Trophoblast cell (in vitro differentiated cells and primary cell): ENCODE measurements at regions not wholly inside any gene's neighbourhood (a gene's known extent, or its start where the extent isn't known, plus 50 kb on each side); places are given as distances from the start of the nearest gene placed in this dataset.

Source experiments
- DNase-seq, 2 donors: peaks; one replicate each; pipeline ENCODE4 v3.0.0-alpha.2; 2016
- H2AFZ ChIP-seq: 2 replicates; pipeline ENCODE4 v1.6.1; 2013; ENCODE audit warnings: low read length, moderate library complexity, mild to moderate bottlenecking; ENCODE audit not compliant: insufficient read depth, poor library complexity
- H2AK5ac ChIP-seq: 2 replicates; pipeline ENCODE4 v1.6.1; 2013; ENCODE audit warnings: mild to moderate bottlenecking, low read length
- H2BK120ac ChIP-seq: 2 replicates; pipeline ENCODE4 v1.6.1; 2013; ENCODE audit warnings: low read length, mild to moderate bottlenecking, moderate library complexity; ENCODE audit not compliant: insufficient read depth, poor library complexity
- H2BK12ac ChIP-seq: 2 replicates; pipeline ENCODE4 v1.6.1; 2013; ENCODE audit warnings: mild to moderate bottlenecking, low read length, moderate library complexity
- H2BK5ac ChIP-seq: 2 replicates; pipeline ENCODE4 v1.6.1; 2013; ENCODE audit warnings: low read length, low read depth, moderate library complexity, mild to moderate bottlenecking; ENCODE audit not compliant: poor library complexity
- H3K14ac ChIP-seq: 2 replicates; pipeline ENCODE4 v1.6.1; 2013; ENCODE audit warnings: mild to moderate bottlenecking, low read length
- H3K18ac ChIP-seq: 2 replicates; pipeline ENCODE4 v1.6.1; 2013; ENCODE audit warnings: mild to moderate bottlenecking, low read length
- H3K23ac ChIP-seq: 2 replicates; pipeline ENCODE4 v1.6.1; 2013; ENCODE audit warnings: low read length
- H3K27ac ChIP-seq: 2 replicates; pipeline ENCODE4 v1.5.1; 2013; ENCODE audit warnings: low read depth, mild to moderate bottlenecking, inconsistent platforms, low read length, moderate library complexity
- H3K27me3 ChIP-seq: 2 replicates; pipeline ENCODE4 v1.6.1; 2013; ENCODE audit warnings: inconsistent platforms, mild to moderate bottlenecking, low read length, moderate library complexity; ENCODE audit not compliant: insufficient read depth
- H3K36me3 ChIP-seq, 2 experiments: 1 replicate in 1 of 2; 2 replicates in 1 of 2; pipeline ENCODE4 v1.6.1; 2013; ENCODE audit warnings: low read length in 2 of 2, mild to moderate bottlenecking in 2 of 2, moderate library complexity in 1 of 2; ENCODE audit not compliant: insufficient read depth in 2 of 2, control insufficient read depth in 1 of 2
- H3K4ac ChIP-seq: 2 replicates; pipeline ENCODE4 v1.6.1; 2013; ENCODE audit warnings: low read depth, mild to moderate bottlenecking, low read length, moderate library complexity
- H3K4me1 ChIP-seq, 2 experiments: 1 replicate in 1 of 2; 2 replicates in 1 of 2; pipeline ENCODE4 v1.6.1; 2013; ENCODE audit warnings: low read length in 2 of 2, mild to moderate bottlenecking in 2 of 2, moderate library complexity in 1 of 2; ENCODE audit not compliant: insufficient read depth in 2 of 2, control insufficient read depth in 1 of 2
- H3K4me2 ChIP-seq: 2 replicates; pipeline ENCODE4 v1.6.1; 2013; ENCODE audit warnings: inconsistent platforms, mild to moderate bottlenecking, low read length, moderate library complexity
- H3K4me3 ChIP-seq: 2 replicates; pipeline ENCODE4 v1.5.1; 2013; ENCODE audit warnings: mild to moderate bottlenecking, low read depth, low read length, inconsistent platforms
- H3K79me1 ChIP-seq: one replicate; pipeline ENCODE4 v1.6.1; 2013; ENCODE audit warnings: low read length
- H3K79me2 ChIP-seq: 2 replicates; pipeline ENCODE4 v1.6.1; 2013; ENCODE audit warnings: low read length, mild to moderate bottlenecking; ENCODE audit not compliant: control insufficient read depth, insufficient read depth, poor library complexity
- H3K9ac ChIP-seq: 2 replicates; pipeline ENCODE4 v1.6.1; 2013; ENCODE audit warnings: mild to moderate bottlenecking, low read length
- H3K9me3 ChIP-seq: 2 replicates; pipeline ENCODE4 v1.6.1; 2013; ENCODE audit warnings: low read depth, mild to moderate bottlenecking, control low read depth, inconsistent platforms, low read length; ENCODE audit not compliant: insufficient read depth
- H4K12ac ChIP-seq: 2 replicates; pipeline ENCODE4 v1.6.1; 2013; ENCODE audit warnings: low read depth, mild to moderate bottlenecking, low read length, moderate library complexity
- H4K8ac ChIP-seq: 2 replicates; pipeline ENCODE4 v1.6.1; 2013; ENCODE audit warnings: low read depth, mild to moderate bottlenecking, low read length, moderate library complexity
- H4K91ac ChIP-seq: one replicate; pipeline ENCODE4 v1.6.1; 2013; ENCODE audit warnings: low read depth, mild to moderate bottlenecking, low read length, moderate library complexity
- WGBS: extraction: QIAGEN DNeasy Blood & Tissue Kit; methylation state at CpG from one replicate; pipeline ENCODE4 v1.1.7; 2013; ENCODE audit warnings: missing lambda C conversion rate; ENCODE audit not compliant: insufficient read length, insufficient coverage; ENCODE audit errors: extremely low coverage; 5-methylcytosine and 5-hydroxymethylcytosine counted together

DNA sequence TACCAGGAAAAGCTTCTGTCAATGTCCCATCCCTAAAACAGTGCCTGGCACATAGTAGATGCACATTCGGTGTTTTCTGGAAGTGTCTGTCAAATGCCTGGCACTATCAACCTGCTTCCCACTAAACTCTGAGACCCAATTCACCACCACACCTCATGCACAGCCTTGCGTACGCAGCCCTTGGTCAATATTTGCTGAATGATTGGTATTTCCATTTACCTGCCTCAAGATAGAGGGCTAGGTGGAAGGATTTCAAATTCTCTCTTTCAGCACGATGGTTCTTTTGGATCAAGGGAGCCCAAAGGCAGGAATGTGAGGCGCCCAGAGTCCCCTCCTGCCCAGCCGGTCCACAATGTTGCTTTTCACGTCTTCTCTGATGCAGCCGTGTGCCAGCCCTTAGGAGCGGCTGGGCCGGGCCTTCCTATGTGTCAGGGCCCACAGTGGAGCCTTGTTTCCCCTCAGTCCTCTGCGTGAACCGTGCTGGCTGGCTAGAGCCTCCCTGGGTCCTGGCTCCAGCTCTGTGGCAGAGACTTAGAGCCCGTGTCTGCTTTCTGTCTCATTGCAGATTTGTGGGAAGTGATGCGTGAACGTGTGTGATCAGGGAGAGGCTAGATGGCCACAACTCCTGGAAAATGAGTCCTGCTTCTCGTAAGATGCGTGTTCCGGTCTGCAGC is 99.9 kb upstream of the RFLNA start:
- Histone ChIP-seq H3K4ac (no peak overlapping the region), H3K27me3 (no peaks in the 10 kb centered on the region), H3K4me1 (no peaks in the 10 kb centered on the region), H3K27ac (no peak overlapping the region), H4K8ac (no peak overlapping the region), H3K18ac (no peak overlapping the region), H3K14ac (no peak overlapping the region), H3K23ac (no peak overlapping the region), H3K4me3 (no peak overlapping the region), H3K79me1 (no peaks in the 10 kb centered on the region), H3K79me2 (no peaks in the 10 kb centered on the region), H2BK12ac (no peak overlapping the region), H2AK5ac (no peak overlapping the region), H3K4me2 (no peak overlapping the region), H2BK5ac (no peak overlapping the region), H3K9me3 (peaks cover 8% of the 10 kb centered on the region), H3K9ac (no peak overlapping the region), H4K91ac (no peak overlapping the region), H2BK120ac (no peak overlapping the region), H3K36me3 (no peaks in the 10 kb centered on the region), H4K12ac (no peak overlapping the region), H2AFZ (no peak overlapping the region)
- no CpG with 5 or more reads among the region's 18 CpGs for WGBS
- no peak for DNase-seq

DNA sequence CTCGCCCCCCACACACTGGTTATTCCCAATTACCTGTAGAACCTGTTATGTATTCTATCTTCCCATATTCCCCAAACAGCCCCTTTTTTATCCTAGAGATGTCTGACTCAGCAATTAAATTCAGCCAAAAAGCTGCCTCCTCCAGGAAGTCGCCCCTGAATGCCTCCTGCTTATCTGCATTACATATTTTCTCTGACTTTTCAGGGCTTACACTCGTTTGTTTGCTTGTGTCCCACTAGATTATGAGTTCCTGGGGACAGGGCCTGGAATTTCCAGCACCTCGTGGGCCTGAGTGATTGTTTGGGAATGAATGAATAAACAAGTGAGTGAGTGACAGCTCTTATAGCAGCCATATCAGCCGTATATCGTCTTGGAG is 99.3 kb upstream of the RFLNA start:
- no peak overlapping the region for H3K14ac ChIP-seq
- H3K18ac ChIP-seq = no peak overlapping the region
- H3K9me3 ChIP-seq = peaks cover 8% of the 10 kb centered on the region
- H4K91ac ChIP-seq = no peak overlapping the region
- H4K12ac ChIP-seq = no peak overlapping the region
- no peak overlapping the region for H3K9ac ChIP-seq
- DNase-seq = no peak
- H2AFZ ChIP-seq = no peak overlapping the region
- H3K4me2 ChIP-seq = no peak overlapping the region
- H3K27me3 ChIP-seq = no peaks in the 10 kb centered on the region
- H2BK12ac ChIP-seq = no peak overlapping the region
- no CpG with 5 or more reads among the region's 6 CpGs for WGBS
- H2BK5ac ChIP-seq = no peak overlapping the region
- H2AK5ac ChIP-seq = no peak overlapping the region
- no peak overlapping the region for H3K4me3 ChIP-seq
- no peak overlapping the region for H2BK120ac ChIP-seq
- no peaks in the 10 kb centered on the region for H3K79me2 ChIP-seq
- no peak overlapping the region for H4K8ac ChIP-seq
- H3K4me1 ChIP-seq = no peaks in the 10 kb centered on the region
- H3K36me3 ChIP-seq = no peaks in the 10 kb centered on the region
- H3K23ac ChIP-seq = no peak overlapping the region
- H3K4ac ChIP-seq = no peak overlapping the region
- no peaks in the 10 kb centered on the region for H3K79me1 ChIP-seq
- no peak overlapping the region for H3K27ac ChIP-seq

DNA sequence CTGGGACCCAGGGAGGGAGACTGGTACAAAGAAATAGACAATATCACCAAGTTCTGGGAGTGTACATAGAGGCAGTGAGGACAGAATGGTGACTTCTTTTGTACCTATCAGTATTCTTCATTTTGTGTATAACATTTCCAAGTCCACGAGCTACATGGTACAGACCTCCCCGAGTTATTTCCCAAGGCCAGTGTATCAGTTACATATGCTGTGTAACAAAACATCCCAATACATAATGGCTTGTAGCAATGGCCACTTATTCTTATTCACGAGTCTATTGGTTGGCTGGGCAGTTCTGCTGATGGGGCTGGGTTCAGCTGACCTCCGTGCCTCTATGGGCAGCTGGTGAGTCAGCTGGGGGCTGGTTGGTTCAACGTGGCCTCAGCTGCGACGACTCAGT is 98.7 kb upstream of the RFLNA start:
- Histone ChIP-seq H3K79me2 (no peaks in the 10 kb centered on the region), H3K4me2 (no peak overlapping the region), H3K9ac (no peak overlapping the region), H4K8ac (no peak overlapping the region), H3K23ac (no peak overlapping the region), H3K4me3 (peak overlapping the region; percentile 7), H2BK120ac (no peak overlapping the region), H3K36me3 (no peaks in the 10 kb centered on the region), H2AK5ac (no peak overlapping the region), H2BK12ac (no peak overlapping the region), H2AFZ (no peak overlapping the region), H4K91ac (no peak overlapping the region), H3K4ac (no peak overlapping the region), H3K4me1 (no peaks in the 10 kb centered on the region), H3K9me3 (peaks cover 5% of the 10 kb centered on the region), H4K12ac (no peak overlapping the region), H3K18ac (no peak overlapping the region), H3K27ac (no peak overlapping the region), H3K27me3 (no peaks in the 10 kb centered on the region), H3K79me1 (no peaks in the 10 kb centered on the region), H2BK5ac (no peak overlapping the region), H3K14ac (no peak overlapping the region)
- WGBS = no CpG with 5 or more reads among the region's 7 CpGs
- no peak for DNase-seq

DNA sequence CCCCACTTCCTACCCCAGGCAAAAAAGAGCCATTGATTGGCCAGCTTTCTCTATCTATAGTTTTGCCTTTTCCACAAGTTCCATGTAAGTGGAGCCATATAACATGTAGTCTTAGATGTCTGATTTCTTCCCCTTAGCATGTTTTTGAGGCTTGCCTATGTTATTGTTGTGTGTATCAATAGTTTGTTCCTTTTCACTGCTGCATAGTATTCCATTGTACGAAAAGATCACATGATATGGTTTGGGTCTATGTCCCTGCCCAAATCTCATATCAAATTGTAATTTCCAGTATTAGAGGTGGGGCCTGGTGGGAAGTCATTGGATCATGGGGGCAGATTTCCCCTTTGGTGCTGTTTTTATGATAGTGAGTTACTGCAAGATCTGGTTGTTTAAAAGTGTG is 93.6 kb upstream of the RFLNA start:
- H3K27ac ChIP-seq = no peak overlapping the region

More for the DNA sequence above, 93.6 kb upstream of the RFLNA start:
- no peak for DNase-seq
- H3K79me1 ChIP-seq = no peaks in the 10 kb centered on the region
- H3K9ac ChIP-seq = no peak overlapping the region
- no peak overlapping the region for H3K18ac ChIP-seq
- H4K12ac ChIP-seq = no peak overlapping the region
- H3K27me3 ChIP-seq = no peaks in the 10 kb centered on the region
- WGBS = no CpG with 5 or more reads among the region's 1 CpG
- H2BK12ac ChIP-seq = no peak overlapping the region
- H3K4ac ChIP-seq = no peak overlapping the region
- H3K4me1 ChIP-seq = no peaks in the 10 kb centered on the region
- no peaks in the 10 kb centered on the region for H3K79me2 ChIP-seq
- no peaks in the 10 kb centered on the region for H3K36me3 ChIP-seq
- no peak overlapping the region for H3K14ac ChIP-seq
- H2BK120ac ChIP-seq = no peak overlapping the region
- no peak overlapping the region for H3K4me2 ChIP-seq
- no peak overlapping the region for H3K4me3 ChIP-seq
- no peak overlapping the region for H4K8ac ChIP-seq
- no peak overlapping the region for H3K23ac ChIP-seq
- H2BK5ac ChIP-seq = no peak overlapping the region
- H4K91ac ChIP-seq = no peak overlapping the region
- no peak overlapping the region for H2AK5ac ChIP-seq
- H2AFZ ChIP-seq = no peak overlapping the region
- H3K9me3 ChIP-seq = peaks cover 3% of the 10 kb centered on the region
